OCI-LY3 (cell line): ENCODE measurements at regions not wholly inside any gene's neighbourhood (a gene's known extent, or its start where the extent isn't known, plus 50 kb on each side); places are given as distances from the start of the nearest gene placed in this dataset.
"Not testable (repeated sequence)": the region's sequence is repeated elsewhere in the genome, so short reads cannot be mapped to it uniquely, and the experiment has no call there.

Experiments
- H2AFZ ChIP-seq: fragments of 200-600, 300-600 bp; shearing (Covaris generic); 2 replicates; pipeline ENCODE4 v1.6.0; 2014; ENCODE audit warnings: antibody characterized with exemption, low read depth, low read length
- H3K27ac ChIP-seq: fragments of 200-600, 300-600 bp; sonication (generic); 2 replicates; pipeline ENCODE4 v1.5.1; 2014; ENCODE audit warnings: mild to moderate bottlenecking, low read length, moderate library complexity, mixed read lengths
- H3K27me3 ChIP-seq: fragments of 200-600, 300-600 bp; sonication (generic); 2 replicates; pipeline ENCODE4 v1.6.1; 2014; ENCODE audit warnings: low read depth, low read length, mixed read lengths
- H3K36me3 ChIP-seq: fragments of 200-600, 300-600 bp; sonication (generic); replicated peaks from 2 replicates; pipeline ENCODE3; 2014; ENCODE audit warnings: low read depth, low read length, mixed read lengths
- H3K4me1 ChIP-seq: fragments of 300-600, 200-600 bp; sonication (generic); 2 replicates; pipeline ENCODE4 v1.6.1; 2014; ENCODE audit warnings: low read length, mixed read lengths
- H3K4me2 ChIP-seq: fragments of 200-600, 300-600 bp; sonication (generic); 2 replicates; pipeline ENCODE4 v1.6.1; 2014; ENCODE audit warnings: low read length, mixed read lengths
- H3K4me3 ChIP-seq: fragments of 300-600, 200-600 bp; sonication (generic); 2 replicates; pipeline ENCODE4 v1.5.1; 2014; ENCODE audit warnings: antibody characterized with exemption, mild to moderate bottlenecking, low read length, moderate library complexity
- H3K79me2 ChIP-seq: fragments of 300-600, 200-600 bp; shearing (Covaris generic); 2 replicates; pipeline ENCODE4 v1.6.1; 2014; ENCODE audit warnings: mild to moderate bottlenecking, low read length, mixed read lengths
- H3K9ac ChIP-seq: fragments of 300-600, 200-600 bp; shearing (Covaris generic); 2 replicates; pipeline ENCODE4 v1.6.0; 2014; ENCODE audit warnings: mild to moderate bottlenecking, low read length, moderate library complexity
- H3K9me3 ChIP-seq: fragments of 200-600, 300-600 bp; shearing (Covaris generic); 2 replicates; pipeline ENCODE4 v1.6.1; 2014; ENCODE audit warnings: low read length, mixed read lengths; ENCODE audit not compliant: insufficient read depth
- H4K20me1 ChIP-seq: fragments of 200-600, 300-600 bp; sonication (generic); 2 replicates; pipeline ENCODE4 v1.6.1; 2016; ENCODE audit warnings: low read length, mixed read lengths; ENCODE audit not compliant: insufficient read depth
- EZH2phosphoT487 ChIP-seq: fragments of 200-600 bp; shearing (Covaris generic); IDR thresholded peaks from 2 replicates; pipeline ENCODE4 v1.6.1; 2018; ENCODE audit warnings: antibody characterized with exemption, mixed run types, low read depth
- TF ChIP-seq, protein P1 (sequence below): fragments of 200-600, 300-600 bp; sonication (generic); IDR thresholded peaks from 2 replicates; pipeline ENCODE4 v1.5.1; 2014; ENCODE audit warnings: antibody characterized with exemption, low read length, low read depth

DNA sequence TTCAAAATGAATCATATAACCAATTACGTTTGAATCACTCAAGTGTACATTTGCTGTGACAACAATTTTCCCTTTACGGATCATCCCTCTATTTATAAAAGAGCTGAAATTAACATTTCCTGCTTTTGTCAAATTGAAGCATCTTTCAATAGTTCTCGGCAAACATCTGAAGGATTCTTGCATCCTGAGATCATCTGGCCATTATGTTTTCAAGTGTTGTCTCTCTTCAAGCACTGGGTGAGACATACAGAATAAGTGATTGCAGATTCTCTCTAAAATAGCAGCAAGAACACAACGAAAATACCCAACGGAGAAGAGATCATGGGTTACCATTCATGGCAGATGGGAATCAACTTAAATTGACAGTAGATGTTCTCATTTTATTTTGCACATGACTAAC, 283.4 kb upstream of the GRAMD2B start:
- Histone ChIP-seq H3K27ac (no peak overlapping the region), H3K79me2 (no peaks in the 10 kb centered on the region), H3K4me2 (no peak overlapping the region), H3K9ac (no peak overlapping the region), H3K27me3 (no peaks in the 10 kb centered on the region), H3K4me3 (no peak overlapping the region), H4K20me1 (no peaks in the 10 kb centered on the region), H3K9me3 (no peaks in the 10 kb centered on the region), H3K4me1 (no peaks in the 10 kb centered on the region), H3K36me3 (no peaks in the 10 kb centered on the region), H2AFZ (no peak overlapping the region)
- TF ChIP-seq, protein P1, sequence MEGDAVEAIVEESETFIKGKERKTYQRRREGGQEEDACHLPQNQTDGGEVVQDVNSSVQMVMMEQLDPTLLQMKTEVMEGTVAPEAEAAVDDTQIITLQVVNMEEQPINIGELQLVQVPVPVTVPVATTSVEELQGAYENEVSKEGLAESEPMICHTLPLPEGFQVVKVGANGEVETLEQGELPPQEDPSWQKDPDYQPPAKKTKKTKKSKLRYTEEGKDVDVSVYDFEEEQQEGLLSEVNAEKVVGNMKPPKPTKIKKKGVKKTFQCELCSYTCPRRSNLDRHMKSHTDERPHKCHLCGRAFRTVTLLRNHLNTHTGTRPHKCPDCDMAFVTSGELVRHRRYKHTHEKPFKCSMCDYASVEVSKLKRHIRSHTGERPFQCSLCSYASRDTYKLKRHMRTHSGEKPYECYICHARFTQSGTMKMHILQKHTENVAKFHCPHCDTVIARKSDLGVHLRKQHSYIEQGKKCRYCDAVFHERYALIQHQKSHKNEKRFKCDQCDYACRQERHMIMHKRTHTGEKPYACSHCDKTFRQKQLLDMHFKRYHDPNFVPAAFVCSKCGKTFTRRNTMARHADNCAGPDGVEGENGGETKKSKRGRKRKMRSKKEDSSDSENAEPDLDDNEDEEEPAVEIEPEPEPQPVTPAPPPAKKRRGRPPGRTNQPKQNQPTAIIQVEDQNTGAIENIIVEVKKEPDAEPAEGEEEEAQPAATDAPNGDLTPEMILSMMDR = no peak
- no peak for TF ChIP-seq EZH2phosphoT487

DNA sequence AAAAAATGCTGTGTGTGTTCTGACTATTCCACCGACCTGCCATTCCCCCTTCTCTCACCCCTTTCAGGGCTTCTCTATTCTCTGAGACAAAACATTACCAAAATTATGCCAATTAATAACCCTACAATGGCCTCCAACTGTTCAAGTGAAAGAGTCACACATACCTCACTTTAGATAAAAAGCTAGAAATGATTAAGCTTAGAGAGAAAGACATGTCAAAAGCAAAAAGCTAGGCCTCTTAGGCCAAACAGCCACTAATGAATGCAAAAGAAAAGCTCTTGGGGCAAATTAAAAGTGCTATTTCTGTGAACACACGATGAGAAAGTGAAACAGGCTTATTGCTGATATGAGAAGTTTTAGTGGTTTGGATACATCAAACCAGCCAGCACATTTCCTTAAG, 279.6 kb upstream of the GRAMD2B start:
- H3K4me1 ChIP-seq = no peaks in the 10 kb centered on the region
- TF ChIP-seq EZH2phosphoT487 = no peak
- TF ChIP-seq, protein P1 = no peak
- no peak overlapping the region for H3K27ac ChIP-seq
- no peak overlapping the region for H2AFZ ChIP-seq
- no peaks in the 10 kb centered on the region for H4K20me1 ChIP-seq
- H3K9me3 ChIP-seq = no peaks in the 10 kb centered on the region
- no peak overlapping the region for H3K9ac ChIP-seq
- no peak overlapping the region for H3K4me2 ChIP-seq
- no peaks in the 10 kb centered on the region for H3K36me3 ChIP-seq
- H3K27me3 ChIP-seq = no peaks in the 10 kb centered on the region
- H3K79me2 ChIP-seq = no peaks in the 10 kb centered on the region
- H3K4me3 ChIP-seq = no peak overlapping the region

DNA sequence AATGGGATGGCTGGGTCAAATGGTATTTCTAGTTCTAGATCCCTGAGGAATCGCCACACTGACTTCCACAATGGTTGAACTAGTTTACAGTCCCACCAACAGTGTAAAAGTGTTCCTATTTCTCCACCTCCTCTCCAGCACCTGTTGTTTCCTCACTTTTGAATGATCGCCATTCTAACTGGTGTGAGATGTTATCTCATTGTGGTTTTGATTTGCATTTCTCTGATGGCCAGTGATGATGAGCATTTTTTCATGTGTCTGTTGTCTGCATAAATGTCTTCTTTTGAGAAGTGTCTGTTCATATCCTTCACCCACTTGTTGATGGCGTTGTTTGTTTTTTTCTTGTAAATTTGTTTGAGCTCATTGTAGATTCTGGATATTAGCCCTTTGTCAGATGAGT, 272.9 kb upstream of the GRAMD2B start:
- H3K4me1 ChIP-seq, H3K4me2 ChIP-seq, H3K27ac ChIP-seq, H3K79me2 ChIP-seq, H3K9me3 ChIP-seq, H3K4me3 ChIP-seq, H3K9ac ChIP-seq, H3K27me3 ChIP-seq, H3K36me3 ChIP-seq, H2AFZ ChIP-seq, H4K20me1 ChIP-seq: not testable (repeated sequence)

DNA sequence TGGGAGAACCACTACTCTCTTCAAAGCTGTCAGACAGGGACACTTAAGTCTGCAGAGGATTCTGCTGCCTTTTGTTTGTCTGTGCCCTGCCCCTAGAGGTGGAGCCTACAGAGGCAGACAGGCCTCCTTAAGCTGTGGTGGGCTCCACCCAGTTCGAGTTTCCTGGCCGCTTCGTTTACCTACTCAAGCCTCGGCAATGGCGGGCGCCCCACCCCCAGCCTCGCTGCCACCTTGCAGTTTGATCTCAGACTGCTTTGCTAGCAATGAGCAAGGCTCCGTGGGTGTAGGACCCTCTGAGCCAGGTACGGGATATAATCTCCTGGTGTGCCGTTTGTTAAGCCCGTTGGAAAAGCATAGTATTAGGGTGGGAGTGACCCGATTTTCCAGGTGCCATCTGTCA, 267.9 kb upstream of the GRAMD2B start:
- not testable (repeated sequence) for H3K27me3 ChIP-seq, H2AFZ ChIP-seq, H3K36me3 ChIP-seq, H3K9me3 ChIP-seq, H3K4me1 ChIP-seq, H3K27ac ChIP-seq, H3K9ac ChIP-seq, H3K4me3 ChIP-seq, H3K79me2 ChIP-seq, H4K20me1 ChIP-seq, H3K4me2 ChIP-seq

DNA sequence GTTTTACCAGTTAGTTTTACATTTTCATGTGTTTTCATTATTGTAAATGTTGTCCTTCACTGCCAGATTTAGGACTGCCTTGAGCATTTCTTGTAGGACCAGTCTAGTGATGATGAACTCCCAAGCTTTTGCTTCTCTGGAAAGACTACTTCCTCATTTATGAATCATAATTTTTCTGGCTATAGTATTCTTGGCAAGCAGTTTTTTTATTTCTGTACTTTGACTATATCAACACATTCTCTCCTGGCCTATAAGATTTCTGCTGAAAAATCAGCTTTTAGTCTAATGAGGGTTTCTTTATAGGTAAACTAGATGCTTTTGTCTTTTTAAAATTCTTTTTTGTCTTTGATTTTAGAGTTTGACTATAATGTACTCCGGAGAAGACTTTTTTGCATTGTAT, 256.8 kb upstream of the GRAMD2B start:
- H3K4me2 ChIP-seq = no peak overlapping the region
- no peak overlapping the region for H2AFZ ChIP-seq
- H3K36me3 ChIP-seq = no peaks in the 10 kb centered on the region
- H3K9me3 ChIP-seq = no peaks in the 10 kb centered on the region
- H3K4me1 ChIP-seq = no peaks in the 10 kb centered on the region
- H3K9ac ChIP-seq = no peak overlapping the region
- no peak overlapping the region for H3K27ac ChIP-seq
- no peak overlapping the region for H3K4me3 ChIP-seq
- H3K79me2 ChIP-seq = no peaks in the 10 kb centered on the region
- H4K20me1 ChIP-seq = no peaks in the 10 kb centered on the region
- TF ChIP-seq, protein P1 = no peak
- no peak for TF ChIP-seq EZH2phosphoT487
- no peaks in the 10 kb centered on the region for H3K27me3 ChIP-seq
